GM13976 (cell line): ENCODE measurements at regions not wholly inside any gene's neighbourhood (a gene's known extent, or its start where the extent isn't known, plus 50 kb on each side); places are given as distances from the start of the nearest gene placed in this dataset.

ENCODE experiments used
- DNase-seq: peaks from one replicate; pipeline ENCODE4 v3.0.0; 2012; ENCODE audit warnings: low spot score
- in situ Hi-C: fragments of 300-500 bp; cut with MboI; formaldehyde crosslinking; loops from one replicate; pipeline ENCODE4 v1.12.0; 2022; ENCODE audit warnings: low sequenced_read_pairs, mixed read lengths, inconsistent platforms; ENCODE audit not compliant: unreplicated experiment
- TF ChIP-seq, protein P1 (sequence below): IDR thresholded peaks from 2 replicates; pipeline ENCODE4 v1.5.1; 2012; ENCODE audit warnings: borderline replicate concordance, mild to moderate bottlenecking; ENCODE audit not compliant: insufficient read depth; ENCODE audit errors: extremely low read depth, missing control alignments, control extremely low read depth

GRCh38 chr4:74674750-74675149 lies 119.6 kb downstream of the BTC start:
- DNase-seq = no peak
- in situ Hi-C loops = loop anchor here (25.0 kb wide), 1 partner anchor 487 kb away; no protein-coding TSS in a partner anchor
- TF ChIP-seq, protein P1, sequence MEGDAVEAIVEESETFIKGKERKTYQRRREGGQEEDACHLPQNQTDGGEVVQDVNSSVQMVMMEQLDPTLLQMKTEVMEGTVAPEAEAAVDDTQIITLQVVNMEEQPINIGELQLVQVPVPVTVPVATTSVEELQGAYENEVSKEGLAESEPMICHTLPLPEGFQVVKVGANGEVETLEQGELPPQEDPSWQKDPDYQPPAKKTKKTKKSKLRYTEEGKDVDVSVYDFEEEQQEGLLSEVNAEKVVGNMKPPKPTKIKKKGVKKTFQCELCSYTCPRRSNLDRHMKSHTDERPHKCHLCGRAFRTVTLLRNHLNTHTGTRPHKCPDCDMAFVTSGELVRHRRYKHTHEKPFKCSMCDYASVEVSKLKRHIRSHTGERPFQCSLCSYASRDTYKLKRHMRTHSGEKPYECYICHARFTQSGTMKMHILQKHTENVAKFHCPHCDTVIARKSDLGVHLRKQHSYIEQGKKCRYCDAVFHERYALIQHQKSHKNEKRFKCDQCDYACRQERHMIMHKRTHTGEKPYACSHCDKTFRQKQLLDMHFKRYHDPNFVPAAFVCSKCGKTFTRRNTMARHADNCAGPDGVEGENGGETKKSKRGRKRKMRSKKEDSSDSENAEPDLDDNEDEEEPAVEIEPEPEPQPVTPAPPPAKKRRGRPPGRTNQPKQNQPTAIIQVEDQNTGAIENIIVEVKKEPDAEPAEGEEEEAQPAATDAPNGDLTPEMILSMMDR = no peak

GRCh38 chr4:74675673-74676279 lies 118.5 kb downstream of the BTC start:
- TF ChIP-seq, protein P1 = peak; percentile 68
- in situ Hi-C loops = no loop called here
- peak; percentile 24 for DNase-seq

- TF ChIP-seq, protein P1 = no peak
- no peak for DNase-seq
- in situ Hi-C loops = no loop called here
Measured at GRCh38 chr4:74682567-74683359, 111.6 kb downstream of the BTC start.

GRCh38 chr4:74692972-74693371 lies 101.4 kb downstream of the BTC start:
- no peak for DNase-seq
- TF ChIP-seq, protein P1 = no peak
- in situ Hi-C loops = no loop called here
